GM21825 (cell line): ENCODE measurements at regions not wholly inside any gene's neighbourhood (a gene's known extent, or its start where the extent isn't known, plus 50 kb on each side); places are given as distances from the start of the nearest gene placed in this dataset.

Experiments used
- ATAC-seq: cut with Tn5 transposase; IDR thresholded peaks from one replicate; pipeline ENCODE4 v1.9.1; 2021; ENCODE audit warnings: mild to moderate bottlenecking, moderate library complexity; ENCODE audit not compliant: unreplicated experiment

DNA sequence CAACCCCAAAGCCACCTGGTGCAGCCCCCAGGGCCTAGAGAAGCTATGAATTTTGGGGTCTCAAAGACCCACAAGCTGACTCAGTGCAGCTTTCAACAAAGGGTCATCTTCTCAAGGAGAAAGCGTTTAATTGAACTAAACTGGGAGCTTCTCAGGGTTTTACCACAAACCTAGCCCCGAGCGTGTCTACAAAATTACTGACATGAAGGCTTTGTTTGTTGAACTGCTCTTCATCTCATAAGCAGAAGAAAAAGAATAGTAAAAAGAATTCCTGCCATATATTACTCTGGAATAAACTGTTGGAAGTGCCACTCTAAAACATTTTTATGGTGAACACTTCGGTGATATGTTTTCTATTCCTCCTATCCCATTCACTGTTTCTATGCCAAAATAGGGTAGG, 50.8 kb upstream of the INCENP start:
- ATAC-seq, result no peak

- no peak for ATAC-seq
These were observed 52.4 kb upstream of the INCENP start for GRCh38 chr11:62071408-62071807.

DNA sequence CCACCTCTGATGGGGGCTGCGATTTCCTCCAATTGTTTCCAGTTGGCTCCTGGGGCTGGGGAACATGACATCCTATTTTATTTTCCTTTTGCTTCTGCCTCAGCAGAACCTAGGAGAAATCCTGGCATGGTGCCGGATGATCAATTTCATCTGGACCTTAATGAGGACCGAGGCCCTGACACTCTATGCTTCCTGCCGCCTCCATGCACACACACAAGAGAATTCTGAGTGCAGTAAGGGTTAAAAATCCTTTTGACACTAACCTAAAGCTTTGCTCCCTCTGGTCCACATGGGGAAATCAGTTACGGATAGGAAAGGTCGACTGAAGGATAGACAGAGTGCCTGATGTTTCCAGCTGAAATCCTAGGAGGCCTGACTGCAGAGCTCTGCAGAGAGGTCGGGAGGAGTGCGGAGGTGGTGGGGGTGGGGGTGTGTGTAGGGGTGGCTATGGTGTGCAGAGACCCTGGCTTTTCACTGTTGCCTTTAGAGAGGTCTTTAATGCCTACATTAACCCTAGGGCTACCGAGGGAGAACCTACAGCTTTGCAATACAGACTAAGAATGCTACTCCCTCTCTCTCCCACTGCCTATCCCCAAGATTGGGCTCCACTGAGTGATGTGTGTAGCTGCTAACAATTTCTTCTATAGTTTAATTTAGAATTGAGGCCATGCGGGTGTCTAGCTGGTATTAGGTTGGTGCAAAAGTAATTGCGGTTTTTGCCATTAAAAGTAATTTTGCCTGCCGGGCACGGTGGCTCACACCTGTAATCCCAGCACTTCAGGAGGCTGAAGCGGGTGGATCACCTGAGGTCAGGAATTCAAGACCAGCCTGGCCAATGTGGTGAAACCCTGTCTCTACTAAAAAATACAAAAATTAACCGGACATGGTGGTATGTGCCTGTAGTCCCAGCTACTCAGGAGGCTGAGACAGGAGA, 53.6 kb upstream of the INCENP start:
- ATAC-seq, result no peak

GRCh38 chr11:62069374-62069773, 54.4 kb upstream of the INCENP start:
- no peak for ATAC-seq

- ATAC-seq, result no peak
These were observed 55.1 kb upstream of the INCENP start for GRCh38 chr11:62068730-62069129.

DNA sequence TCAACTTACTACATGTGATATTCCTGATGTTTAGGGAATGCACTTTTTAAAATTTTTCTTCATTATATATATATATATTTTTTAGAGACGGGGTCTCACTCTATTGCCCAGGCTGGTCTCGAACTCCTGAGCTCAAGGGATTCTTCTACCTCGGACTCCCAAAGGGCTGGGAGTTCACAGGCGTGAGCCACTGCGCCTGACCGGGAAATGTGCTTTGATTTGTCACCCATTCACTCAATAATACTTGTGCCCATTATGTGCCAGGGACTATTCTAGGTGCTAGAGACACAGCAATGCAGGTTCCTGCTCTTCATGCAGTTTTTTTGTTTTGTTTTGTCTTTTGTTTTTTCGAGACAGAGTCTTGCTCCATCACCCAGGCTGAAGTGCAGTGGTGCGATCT, 56.1 kb upstream of the INCENP start:
- no peak for ATAC-seq

DNA sequence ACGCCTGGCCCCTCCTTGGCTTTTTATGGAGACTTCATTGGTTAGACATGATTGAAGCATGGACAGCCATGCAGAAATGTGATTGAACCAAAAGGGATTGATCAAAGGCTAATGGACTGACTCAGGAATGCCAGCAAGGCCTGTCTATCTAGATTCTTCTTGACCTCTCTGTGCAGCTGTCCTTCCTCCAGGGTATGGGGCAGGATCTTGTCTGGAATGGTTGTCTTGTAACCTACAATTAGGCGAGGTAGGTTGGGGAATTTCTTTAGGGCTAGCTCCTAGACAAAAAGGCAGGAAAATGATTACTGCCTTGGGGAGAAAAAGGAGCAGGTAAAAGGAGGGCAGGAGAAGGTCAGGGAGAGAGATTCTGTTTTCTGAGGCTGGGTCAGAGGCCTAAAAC, 59.6 kb upstream of the INCENP start:
- ATAC-seq, result no peak

GRCh38 chr11:62062223-62062861, 61.5 kb upstream of the INCENP start:
- no peak for ATAC-seq

DNA sequence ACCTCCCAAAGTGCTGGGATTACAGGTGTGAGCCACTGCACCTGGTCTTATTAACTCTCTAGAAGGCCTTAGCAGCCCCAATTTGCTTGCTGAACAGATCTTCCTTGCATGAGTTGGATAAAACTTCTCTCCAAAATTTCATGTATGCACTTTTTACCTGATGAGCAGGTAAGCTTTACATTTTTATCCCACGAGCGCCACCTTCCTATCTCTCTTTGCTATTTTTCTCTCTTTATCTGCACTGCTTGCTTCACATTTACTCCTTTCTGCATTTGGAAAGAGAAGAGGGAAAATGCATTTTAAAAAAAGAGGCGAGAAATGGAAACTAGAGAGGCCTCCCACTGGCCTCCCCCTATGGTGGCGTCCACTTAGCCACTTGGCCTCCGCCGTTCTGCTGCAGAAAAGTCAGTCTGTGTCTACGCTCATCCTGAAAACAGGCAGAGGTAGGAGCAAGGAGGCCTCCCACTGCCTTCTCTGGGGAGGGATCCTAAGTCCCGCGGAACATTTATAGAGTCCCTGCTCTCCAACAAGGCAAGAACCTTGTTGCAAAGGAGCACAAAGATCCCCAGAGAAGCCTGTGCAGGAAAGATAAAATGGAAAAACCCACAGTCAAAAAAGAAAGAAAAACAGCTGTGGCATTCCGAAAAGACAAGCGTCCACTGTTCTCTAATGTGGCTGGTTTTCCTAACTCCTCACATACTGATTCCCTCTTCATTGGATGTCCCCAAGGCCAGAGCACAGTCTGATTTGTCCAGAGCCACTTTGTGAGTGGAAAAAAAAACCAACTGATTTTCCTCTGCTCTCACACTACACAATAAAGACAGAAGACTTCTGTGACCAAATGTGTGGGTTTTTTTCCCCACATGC, 62.2 kb upstream of the INCENP start:
- ATAC-seq, result no peak

- ATAC-seq, result no peak
These were observed 66.7 kb upstream of the INCENP start for GRCh38 chr11:62057069-62057468.

- no peak for ATAC-seq
These were observed 67.8 kb upstream of the INCENP start for GRCh38 chr11:62055970-62056369.

DNA sequence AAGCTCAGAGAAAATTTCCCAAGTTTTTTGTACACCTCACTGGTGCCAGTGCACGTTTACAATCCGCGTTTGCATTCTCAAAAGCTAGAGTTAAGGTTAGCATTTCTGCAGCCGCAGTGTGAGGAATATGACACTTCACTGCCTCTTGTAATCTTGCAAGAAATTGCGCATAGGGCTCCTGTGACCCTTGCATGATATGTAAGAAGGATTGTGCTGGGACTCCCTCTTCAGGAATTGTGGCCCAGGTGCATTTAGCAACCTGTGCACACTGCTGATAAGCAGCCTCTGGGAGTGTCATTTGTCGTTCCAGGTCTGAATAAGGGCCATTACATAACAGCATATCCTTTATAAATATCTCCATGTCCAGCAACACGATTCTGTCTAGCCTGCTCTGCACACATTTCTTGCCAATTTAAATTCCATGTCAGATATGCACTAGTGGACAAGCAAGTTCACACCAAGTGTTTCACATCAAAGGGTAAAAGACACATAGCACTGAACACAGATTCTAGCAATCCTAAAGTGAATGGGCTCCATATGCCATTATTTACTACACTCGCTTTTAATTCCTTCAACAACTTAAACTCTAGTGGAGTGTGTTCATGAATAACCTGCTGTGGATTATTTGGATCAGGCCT, 69.2 kb upstream of the INCENP start:
- ATAC-seq, result no peak

DNA sequence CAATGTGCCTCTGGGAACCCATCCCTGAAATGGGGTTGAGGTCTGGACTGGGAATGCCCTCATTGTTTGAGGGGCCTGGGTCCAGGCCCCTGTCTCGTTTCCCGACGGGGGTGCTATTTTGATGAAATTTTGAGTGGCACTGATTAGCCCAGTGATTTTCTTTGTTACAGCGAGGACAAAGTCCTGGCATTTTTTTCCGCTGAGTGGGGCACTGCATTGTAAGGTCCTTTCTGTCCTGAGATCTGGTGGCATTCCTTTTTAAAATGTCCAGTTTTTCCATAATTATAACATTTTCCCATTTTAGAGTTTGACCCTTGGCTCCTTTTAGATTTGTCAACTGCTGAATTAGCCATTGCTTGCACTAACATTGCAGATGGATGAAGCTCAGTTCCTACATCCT, 69.7 kb upstream of the INCENP start:
- ATAC-seq, result no peak

- ATAC-seq, result no peak
These were observed 73.1 kb upstream of the INCENP start for GRCh38 chr11:62050716-62051115.

DNA sequence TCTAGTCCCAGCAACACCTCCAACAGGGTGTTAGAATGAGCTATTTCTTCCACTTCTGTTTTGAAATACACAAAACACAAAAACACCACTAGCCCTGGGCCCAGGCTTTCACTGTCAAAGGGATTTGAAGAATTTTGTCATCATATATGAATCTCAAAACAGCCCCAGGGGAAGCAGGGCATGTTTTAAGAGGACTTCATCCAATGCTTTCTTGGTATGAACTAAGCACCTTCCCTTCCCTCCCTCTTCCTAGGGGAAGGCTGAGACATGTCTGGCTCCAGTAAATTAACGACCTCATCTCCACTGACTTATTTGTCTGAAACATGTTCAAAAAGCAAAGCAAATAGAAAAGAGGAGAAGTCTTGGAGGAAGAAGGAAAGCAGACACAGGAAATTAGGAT, 75.7 kb upstream of the INCENP start:
- ATAC-seq, result no peak

- ATAC-seq, result no peak
These were observed 77.2 kb upstream of the INCENP start for GRCh38 chr11:62046568-62047100.

- no peak for ATAC-seq
These were observed 77.2 kb upstream of the FTH1 start for GRCh38 chr11:62044639-62045121.

DNA sequence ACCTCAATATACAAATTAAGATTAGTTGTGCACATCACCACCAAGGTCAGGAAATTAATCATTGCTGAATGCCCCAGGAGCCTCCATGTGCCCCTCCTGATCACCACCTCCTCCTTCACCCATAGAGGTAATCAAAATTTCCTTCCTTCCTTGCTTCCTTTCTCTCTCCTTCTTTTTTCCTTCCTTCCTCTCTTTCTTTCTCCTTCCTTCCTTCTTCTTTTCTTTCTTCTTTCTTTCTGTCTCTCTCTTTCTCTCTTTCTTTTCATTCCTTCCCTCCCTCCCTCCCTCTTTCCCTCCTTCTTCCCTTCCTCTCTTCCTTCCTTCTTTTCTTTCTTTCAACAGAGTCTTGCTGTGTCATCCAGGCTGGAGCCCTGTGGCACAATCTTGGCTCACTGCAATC, 67.9 kb upstream of the FTH1 start:
- ATAC-seq, result no peak

DNA sequence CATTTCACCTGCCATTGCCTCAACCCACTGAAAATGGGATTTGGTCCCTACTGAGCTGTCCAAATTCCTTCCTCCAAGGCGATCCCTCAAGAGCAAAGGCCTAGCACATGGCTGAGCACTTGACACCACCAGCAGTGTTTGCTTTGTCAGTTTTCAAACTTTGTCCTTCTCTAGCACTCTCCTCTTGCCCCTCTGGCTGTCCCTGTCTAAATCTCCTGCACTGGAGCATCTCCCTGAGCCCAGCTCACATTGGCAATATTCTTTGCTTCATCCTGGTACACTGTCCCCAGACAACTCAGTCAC, 66.6 kb upstream of the FTH1 start:
- no peak for ATAC-seq

GRCh38 chr11:62033191-62034035, 66.0 kb upstream of the FTH1 start:
- no peak for ATAC-seq
